IMR-90 (cell line): ENCODE measurements at regions not wholly inside any gene's neighbourhood (a gene's known extent, or its start where the extent isn't known, plus 50 kb on each side); places are given as distances from the start of the nearest gene placed in this dataset.

Experiments used
- ATAC-seq: fragments of 200-7000 bp; cut with Tn5 transposase; 2 replicates; pipeline ENCODE4 v1.9.1; 2020; ENCODE audit warnings: low read depth, mild to moderate bottlenecking, moderate library complexity
- BruUV-seq: library from RNA; stranded (reverse); fragments of 400-500 nt; replicated peaks from 2 replicates; lab custom pipeline; 2021; lab: Mats Ljungman, UMichigan
- CTCF ChIA-PET: fragments of 300-600 bp; formaldehyde crosslinking; extraction: SDS; loops from one replicate; lab custom pipeline; 2021; ENCODE audit warnings: antibody characterized with exemption; lab: Yijun Ruan, JAX
- POLR2A ChIA-PET: fragments of 300-600 bp; sonication (Branson Sonifier 250); formaldehyde crosslinking; loops from one replicate; lab custom pipeline; 2022; ENCODE audit warnings: antibody characterized with exemption; ENCODE audit not compliant: unreplicated experiment; lab: Charles Lee
- DNase-seq: peaks from one replicate; pipeline ENCODE4 v3.0.0; 2013
- H2AFZ ChIP-seq: replicated peaks from 2 replicates; pipeline ENCODE3; 2013; ENCODE audit warnings: low read length, mild to moderate bottlenecking; ENCODE audit not compliant: poor library complexity
- H2AK5ac ChIP-seq: 2 replicates; pipeline ENCODE4 v1.6.1; 2013; ENCODE audit warnings: low read depth, low read length, inconsistent platforms
- H2AK9ac ChIP-seq: replicated peaks from 2 replicates; pipeline ENCODE3; 2013; ENCODE audit warnings: mild to moderate bottlenecking, low read depth, low read length, moderate library complexity; ENCODE audit not compliant: poor library complexity
- H2BK120ac ChIP-seq: 2 replicates; pipeline ENCODE4 v1.6.1; 2013; ENCODE audit warnings: low read depth, low read length, inconsistent platforms
- H2BK15ac ChIP-seq: 3 replicates; pipeline ENCODE4 v1.6.1; 2013; ENCODE audit warnings: low read depth, low read length, inconsistent platforms
- H2BK20ac ChIP-seq: 2 replicates; pipeline ENCODE4 v1.6.1; 2013; ENCODE audit warnings: low read depth, mild to moderate bottlenecking, inconsistent platforms, low read length, moderate library complexity
- H2BK5ac ChIP-seq: 2 replicates; pipeline ENCODE4 v1.6.1; 2013; ENCODE audit warnings: mild to moderate bottlenecking, low read depth, low read length, inconsistent platforms; ENCODE audit not compliant: poor library complexity, severe bottlenecking
- H3K14ac ChIP-seq: replicated peaks from 2 replicates; pipeline ENCODE4 v1.6.1; 2013; ENCODE audit warnings: low read depth, low read length, inconsistent platforms
- H3K18ac ChIP-seq: 2 replicates; pipeline ENCODE4 v1.6.1; 2013; ENCODE audit warnings: low read depth, low read length, control low read depth
- H3K23ac ChIP-seq: 2 replicates; pipeline ENCODE4 v1.6.1; 2013; ENCODE audit warnings: low read depth, low read length, inconsistent platforms
- H3K27ac ChIP-seq: 2 replicates; pipeline ENCODE4 v1.5.1; 2013; ENCODE audit warnings: mild to moderate bottlenecking, control low read depth, low read length; ENCODE audit not compliant: insufficient read depth
- H3K27me3 ChIP-seq: 2 replicates; pipeline ENCODE4 v1.6.1; 2013; ENCODE audit warnings: low read length; ENCODE audit not compliant: control insufficient read depth, insufficient read depth
- H3K36me3 ChIP-seq: 2 replicates; pipeline ENCODE4 v1.6.1; 2013; ENCODE audit warnings: low read length, mixed read lengths; ENCODE audit not compliant: control insufficient read depth, insufficient read depth
- H3K4ac ChIP-seq: 2 replicates; pipeline ENCODE4 v1.6.1; 2013; ENCODE audit warnings: low read depth, low read length, inconsistent platforms
- H3K4me1 ChIP-seq: 2 replicates; pipeline ENCODE4 v1.6.1; 2013; ENCODE audit warnings: low read length, mixed read lengths; ENCODE audit not compliant: control insufficient read depth, insufficient read depth
- H3K4me2 ChIP-seq: 2 replicates; pipeline ENCODE4 v1.6.1; 2013; ENCODE audit warnings: low read depth, mild to moderate bottlenecking, control low read depth, low read length, moderate library complexity
- H3K4me3 ChIP-seq: 2 replicates; pipeline ENCODE4 v1.5.1; 2013; ENCODE audit warnings: low read depth, mild to moderate bottlenecking, control low read depth, low read length, moderate library complexity; ENCODE audit not compliant: insufficient read depth
- H3K56ac ChIP-seq: 2 replicates; pipeline ENCODE4 v1.6.1; 2013; ENCODE audit warnings: low read length, inconsistent platforms; ENCODE audit not compliant: insufficient read depth; ENCODE audit errors: extremely low read depth
- H3K79me1 ChIP-seq, 2 experiments: 2 replicates each; pipeline ENCODE4 v1.6.1; 2013; ENCODE audit warnings: low read length in 2 of 2, inconsistent platforms in 1 of 2, low read depth in 1 of 2
- H3K9ac ChIP-seq: 2 replicates; pipeline ENCODE4 v1.6.1; 2013; ENCODE audit warnings: low read depth, low read length, control low read depth
- H3K9me1 ChIP-seq: 2 replicates; pipeline ENCODE4 v1.6.1; 2013; ENCODE audit warnings: low read length, inconsistent platforms; ENCODE audit not compliant: insufficient read depth
- H3K9me3 ChIP-seq: 2 replicates; pipeline ENCODE4 v1.6.1; 2013; ENCODE audit warnings: low read length; ENCODE audit not compliant: control insufficient read depth, insufficient read depth
- H4K20me1 ChIP-seq: 2 replicates; pipeline ENCODE4 v1.6.1; 2013; ENCODE audit warnings: low read length, inconsistent platforms; ENCODE audit not compliant: insufficient read depth
- H4K5ac ChIP-seq: 2 replicates; pipeline ENCODE4 v1.6.1; 2013; ENCODE audit warnings: mild to moderate bottlenecking, low read depth, low read length, control low read depth
- H4K8ac ChIP-seq, 2 experiments: 2 replicates each; pipeline ENCODE4 v1.6.1; 2013; ENCODE audit warnings: low read depth in 2 of 2, low read length in 2 of 2, control low read depth in 1 of 2, inconsistent platforms in 1 of 2
- H4K91ac ChIP-seq: 2 replicates; pipeline ENCODE4 v1.6.1; 2013; ENCODE audit warnings: low read depth, low read length, inconsistent platforms; ENCODE audit not compliant: insufficient read depth
- BHLHE40 ChIP-seq: fragments of 150-350 bp; IDR thresholded peaks from 2 replicates; pipeline ENCODE4 v1.6.1; 2016; ENCODE audit warnings: mild to moderate bottlenecking, low read depth, low read length
- CHD1 ChIP-seq: IDR thresholded peaks from 2 replicates; pipeline ENCODE4 v1.6.1; 2012; ENCODE audit warnings: low read depth, low read length, improper control_type of control experiment
- MAZ ChIP-seq: IDR thresholded peaks from 2 replicates; pipeline ENCODE4 v1.6.1; 2012; ENCODE audit warnings: low read depth, mild to moderate bottlenecking, low read length, improper control_type of control experiment, moderate library complexity, borderline replicate concordance
- RFX5 ChIP-seq: IDR thresholded peaks from 2 replicates; pipeline ENCODE4 v1.8.0; 2012; ENCODE audit warnings: low read depth, mild to moderate bottlenecking, low read length, moderate library complexity
- SMC3 ChIP-seq: fragments of 150-350 bp; IDR thresholded peaks from 2 replicates; pipeline ENCODE4 v1.6.1; 2016; ENCODE audit warnings: low read depth, mild to moderate bottlenecking, antibody characterized with exemption, low read length, moderate library complexity
- WGBS, 2 experiments: methylation state at CpG; one replicate each; pipeline versions ENCODE4 v1.1.5 to v1.1.7; 2013; ENCODE audit warnings: missing lambda C conversion rate in 2 of 2; ENCODE audit not compliant: insufficient read length in 1 of 2; ENCODE audit errors: extremely low coverage in 2 of 2; 5-methylcytosine and 5-hydroxymethylcytosine counted together
- dilution Hi-C: fragments of 300-500 bp; cut with HindIII; formaldehyde crosslinking; loops from one replicate; pipeline ENCODE4 v1.14.3; 2018; ENCODE audit warnings: low sequenced_read_pairs; ENCODE audit not compliant: unreplicated experiment
- in situ Hi-C: fragments of 300-500 bp; cut with MboI; formaldehyde crosslinking; loops from 3 replicates; pipeline ENCODE4 v1.14.3; 2019; ENCODE audit warnings: low sequenced_read_pairs, inconsistent platforms, mixed read lengths
- intact Hi-C: fragments of 100-400 bp; cut with micrococcal nuclease; formaldehyde crosslinking; loops from 2 replicates; pipeline ENCODE4 v1.10.0; 2022

DNA sequence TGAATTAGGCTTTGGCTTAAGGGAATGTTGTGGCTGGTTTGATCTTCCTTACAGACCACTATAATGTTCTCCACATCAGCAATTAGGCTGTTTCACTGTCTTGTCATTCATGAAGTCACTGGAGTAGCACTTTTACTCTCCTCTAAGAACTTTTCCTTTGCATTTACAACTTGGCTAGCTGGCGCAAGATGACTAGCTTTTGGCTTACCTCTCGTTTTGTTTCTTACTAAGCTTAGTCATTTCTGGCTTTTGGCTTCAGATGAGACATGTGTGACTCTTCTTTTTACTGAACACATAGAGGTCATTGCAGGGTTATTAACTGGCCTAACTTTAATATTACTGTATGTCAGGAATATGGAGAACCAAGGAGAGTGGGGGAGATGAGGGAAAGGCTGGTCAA is 143.2 kb downstream of the PTCHD4 start:
- no peak overlapping the region for H2BK15ac ChIP-seq
- no peak overlapping the region for H3K4me3 ChIP-seq
- H3K27me3 ChIP-seq, result no peaks in the 10 kb centered on the region
- dilution Hi-C loops (no loop called here), in situ Hi-C loops (no loop called here), intact Hi-C loops (no loop called here)
- H3K18ac ChIP-seq, result no peak overlapping the region
- no peak overlapping the region for H4K91ac ChIP-seq
- H2AK9ac ChIP-seq, result no peak overlapping the region
- H4K20me1 ChIP-seq, result no peaks in the 10 kb centered on the region
- H3K4ac ChIP-seq, result no peak overlapping the region
- H3K56ac ChIP-seq, result no peak overlapping the region
- no peak overlapping the region for H2BK120ac ChIP-seq
- H3K9me3 ChIP-seq, result no peaks in the 10 kb centered on the region; the same call in 1 of the 2 replicates
- H3K14ac ChIP-seq, result no peak overlapping the region
- POLR2A ChIA-PET, result no interaction called here
- H3K36me3 ChIP-seq, result no peaks in the 10 kb centered on the region
- H3K79me1 ChIP-seq, result no peaks in the 10 kb centered on the region
- no peak overlapping the region for H3K4me2 ChIP-seq
- H3K23ac ChIP-seq, result no peak overlapping the region
- DNase-seq, result no peak
- H4K8ac ChIP-seq, result no peak overlapping the region
- no peak overlapping the region for H2AFZ ChIP-seq
- H3K4me1 ChIP-seq, result no peaks in the 10 kb centered on the region
- H4K5ac ChIP-seq, result no peak overlapping the region
- H3K9me1 ChIP-seq, result no peaks in the 10 kb centered on the region
- H2BK20ac ChIP-seq, result no peak overlapping the region
- no peak overlapping the region for H2BK5ac ChIP-seq
- no peak overlapping the region for H2AK5ac ChIP-seq
- CTCF ChIA-PET, result no interaction called here
- ATAC-seq, result no peak
- no peak for TF ChIP-seq SMC3
- no peak for TF ChIP-seq BHLHE40
- no peak for TF ChIP-seq RFX5
- no peak for TF ChIP-seq CHD1
- TF ChIP-seq MAZ, result no peak
- no CpG with 5 or more reads among the region's 2 CpGs for WGBS, 2 experiments
- no peak overlapping the region for H3K9ac ChIP-seq
- H3K27ac ChIP-seq, result no peak overlapping the region
- BruUV-seq, result no TSS peak
